SK-N-SH (cell line): ENCODE measurements at regions not wholly inside any gene's neighbourhood (a gene's known extent, or its start where the extent isn't known, plus 50 kb on each side); places are given as distances from the start of the nearest gene placed in this dataset.

Experiments used
- CTCF ChIA-PET: fragments of 300-600, 350-600 bp; formaldehyde crosslinking; extraction: SDS; loops from one replicate; lab custom pipeline; 2021; lab: Yijun Ruan, JAX
- POLR2A ChIA-PET: fragments of 350-600 bp; sonication (Branson Sonifier 250); formaldehyde crosslinking; extraction: SDS; loops from one replicate; lab custom pipeline; 2020; ENCODE audit warnings: antibody characterized with exemption, inconsistent platforms; lab: Yijun Ruan, JAX
- DNase-seq: peaks from one replicate; pipeline ENCODE4 v3.0.0; 2012
- H2AFZ ChIP-seq: fragments of 200-600 bp; sonication (generic); 2 replicates; pipeline ENCODE4 v1.8.1; 2016; ENCODE audit warnings: antibody characterized with exemption, mild to moderate bottlenecking, low read depth
- H3F3A ChIP-seq: fragments of 200-600 bp; sonication (generic); replicated peaks from 2 replicates; pipeline ENCODE3; 2016; ENCODE audit warnings: antibody characterized with exemption, mild to moderate bottlenecking; ENCODE audit not compliant: insufficient read depth
- H3K27ac ChIP-seq, 2 experiments: fragments of 200-500 bp in 1 of 2; fragments of 200-600 bp in 1 of 2; sonication (Bioruptor generic) in 1 of 2; sonication (generic), shearing (Covaris generic) in 1 of 2; 2 replicates each; pipeline versions ENCODE4 v1.5.1 to v1.6.1; 2014 to 2016; ENCODE audit warnings: low read depth in 2 of 2, inconsistent platforms in 1 of 2, low read length in 1 of 2, mild to moderate bottlenecking in 1 of 2, mixed read lengths in 1 of 2
- H3K27me3 ChIP-seq: fragments of 200-600 bp; sonication (generic), shearing (Covaris generic); 2 replicates; pipeline ENCODE4 v1.6.1; 2016; ENCODE audit warnings: mixed run types; ENCODE audit not compliant: insufficient read depth
- H3K36me3 ChIP-seq, 2 experiments: fragments of 200-500 bp in 1 of 2; fragments of 200-600 bp in 1 of 2; sonication (Bioruptor generic) in 1 of 2; sonication (generic) in 1 of 2; replicated peaks in 1 of 2; 2 replicates each; pipeline versions ENCODE3 to v1.5.1; 2014 to 2016; ENCODE audit warnings: low read length in 1 of 2, mild to moderate bottlenecking in 1 of 2; ENCODE audit not compliant: insufficient read depth in 2 of 2, control insufficient read depth in 1 of 2
- H3K4me1 ChIP-seq, 2 experiments: fragments of 200-500 bp in 1 of 2; fragments of 200-600 bp in 1 of 2; sonication (Bioruptor generic) in 1 of 2; sonication (generic), shearing (Covaris generic) in 1 of 2; 2 replicates each; pipeline versions ENCODE4 v1.5.1 to v1.6.1; 2014 to 2016; ENCODE audit warnings: low read depth in 1 of 2, low read length in 1 of 2, mixed run types in 1 of 2; ENCODE audit not compliant: insufficient read depth in 2 of 2, control insufficient read depth in 1 of 2
- H3K4me2 ChIP-seq: fragments of 200-600 bp; sonication (generic), shearing (Covaris generic); 2 replicates; pipeline ENCODE4 v1.6.1; 2017; ENCODE audit warnings: mixed run types
- H3K4me3 ChIP-seq, 2 experiments: fragments of 200-500 bp in 1 of 2; fragments of 200-600 bp in 1 of 2; sonication (Bioruptor generic) in 1 of 2; sonication (generic), shearing (Covaris generic) in 1 of 2; 2 replicates each; pipeline versions ENCODE4 v1.5.1 to v1.8.1; 2014 to 2016; ENCODE audit warnings: low read depth in 2 of 2, inconsistent platforms in 1 of 2, low read length in 1 of 2, mild to moderate bottlenecking in 1 of 2, mixed read lengths in 1 of 2, moderate library complexity in 1 of 2
- H3K79me2 ChIP-seq: fragments of 200-600 bp; sonication (generic); 2 replicates; pipeline ENCODE4 v1.8.1; 2017; ENCODE audit warnings: mild to moderate bottlenecking; ENCODE audit not compliant: insufficient read depth
- H3K9ac ChIP-seq: fragments of 200-600 bp; sonication (generic); 2 replicates; pipeline ENCODE4 v1.6.1; 2017; ENCODE audit warnings: mixed run types
- H3K9me2 ChIP-seq: fragments of 200-600 bp; sonication (generic); 2 replicates; pipeline ENCODE4 v1.6.1; 2017; ENCODE audit warnings: mixed run types
- H3K9me3 ChIP-seq: fragments of 200-600 bp; sonication (generic); 2 replicates; pipeline ENCODE4 v1.6.1; 2017; ENCODE audit warnings: mixed run types, mild to moderate bottlenecking, moderate library complexity
- H4K20me1 ChIP-seq: fragments of 200-600 bp; sonication (generic); 2 replicates; pipeline ENCODE4 v1.6.1; 2017; ENCODE audit warnings: mild to moderate bottlenecking, mixed run types; ENCODE audit not compliant: insufficient read depth
- CHD2 ChIP-seq: fragments of 150-350 bp; IDR thresholded peaks from 2 replicates; pipeline ENCODE4 v1.6.1; 2018; ENCODE audit warnings: low read length; ENCODE audit not compliant: partially characterized antibody
- CTCF ChIP-seq: fragments of 200-600 bp; sonication (generic); IDR thresholded peaks from 2 replicates; pipeline ENCODE4 v1.6.1; 2017; ENCODE audit warnings: antibody characterized with exemption, mild to moderate bottlenecking, moderate library complexity
- ELF1 ChIP-seq: IDR thresholded peaks from 2 replicates; pipeline ENCODE4 v1.4.0; 2012
- EP300 ChIP-seq, 2 experiments: IDR thresholded peaks; 2 replicates each; pipeline versions ENCODE4 v1.4.0 to v1.6.1; 2012; ENCODE audit warnings: borderline replicate concordance in 1 of 2, low read depth in 1 of 2, low read length in 1 of 2
- EZH2phosphoT487 ChIP-seq: fragments of 200-600 bp; sonication (generic); IDR thresholded peaks from 2 replicates; pipeline ENCODE4 v1.6.1; 2017; ENCODE audit warnings: low read depth, mixed run types, mild to moderate bottlenecking, antibody characterized with exemption, moderate library complexity, borderline replicate concordance
- FOSL2 ChIP-seq: IDR thresholded peaks from 2 replicates; pipeline ENCODE4 v1.4.0; 2012; ENCODE audit warnings: low read depth, mild to moderate bottlenecking, moderate library complexity, borderline replicate concordance
- FOXJ3 ChIP-seq: sonication (generic); formaldehyde crosslinking; IDR thresholded peaks from 2 replicates; pipeline ENCODE4 v1.5.1; 2020; ENCODE audit warnings: mild to moderate bottlenecking, missing genetic modification reagents
- MAX ChIP-seq: IDR thresholded peaks from 2 replicates; pipeline ENCODE4 v1.4.0; 2012; ENCODE audit warnings: low read depth
- MXI1 ChIP-seq: IDR thresholded peaks from 2 replicates; pipeline ENCODE4 v1.6.1; 2012; ENCODE audit warnings: mild to moderate bottlenecking, low read depth, low read length, improper control_type of control experiment
- NFIC ChIP-seq: IDR thresholded peaks from 2 replicates; pipeline ENCODE4 v1.4.0; 2012; ENCODE audit warnings: borderline replicate concordance
- PBX3 ChIP-seq: IDR thresholded peaks from 2 replicates; pipeline ENCODE4; 2012
- RAD21 ChIP-seq: IDR thresholded peaks from 2 replicates; pipeline ENCODE4 v1.6.1; 2012; ENCODE audit warnings: mild to moderate bottlenecking, low read length
- RCOR1 ChIP-seq: fragments of 150-350 bp; IDR thresholded peaks from 2 replicates; pipeline ENCODE4 v1.6.1; 2017; ENCODE audit warnings: antibody characterized with exemption, low read length
- RFX5 ChIP-seq: IDR thresholded peaks from 2 replicates; pipeline ENCODE4 v1.6.1; 2012; ENCODE audit warnings: mild to moderate bottlenecking, improper control_type of control experiment, low read length
- RXRA ChIP-seq: IDR thresholded peaks from 2 replicates; pipeline ENCODE4 v1.4.0; 2012; ENCODE audit warnings: low read depth, mild to moderate bottlenecking, borderline replicate concordance
- TAF1 ChIP-seq: IDR thresholded peaks from 2 replicates; pipeline ENCODE4 v1.6.1; 2012; ENCODE audit warnings: low read depth, mild to moderate bottlenecking, low read length, moderate library complexity, borderline replicate concordance
- TCF12 ChIP-seq: IDR thresholded peaks from 2 replicates; pipeline ENCODE4 v1.4.0; 2012
- USF1 ChIP-seq: IDR thresholded peaks from 2 replicates; pipeline ENCODE4 v1.4.0; 2012; ENCODE audit warnings: low read depth, borderline replicate concordance
- WGBS: methylation state at CpG from one replicate; pipeline ENCODE4 v1.1.6; 2017; ENCODE audit warnings: low lambda C conversion rate; 5-methylcytosine and 5-hydroxymethylcytosine counted together

- no peaks in the 10 kb centered on the region for H4K20me1 ChIP-seq
- H3K4me3 ChIP-seq: no peak overlapping the region
- CTCF ChIA-PET: no interaction called here
- no peaks in the 10 kb centered on the region for H3F3A ChIP-seq
- WGBS: 86% methylated on average over 1 of the region's 1 CpG
- no peaks in the 10 kb centered on the region for H3K9me3 ChIP-seq
- no peaks in the 10 kb centered on the region for H3K27me3 ChIP-seq
- TF ChIP-seq CHD2 (no peak), FOSL2 (0 out of 2 replicates have a peak, but pooled peaks have one; percentile 15), EP300 (IDR thresholded peaks at IDR 0.05; ENCODE audit: borderline replicate concordance in 1 of 2, low read depth in 1 of 2, low read length in 1 of 2) (0 out of 4 replicates have a peak, but pooled peaks of 1 of the 2 experiments have one; percentile 7)
- TF ChIP-seq, all 33 proteins: peak for 2
- no peak for DNase-seq
- Histone ChIP-seq H3K27ac (no peak overlapping the region), H3K4me2 (no peak overlapping the region), H3K4me1 (no peaks in the 10 kb centered on the region; a peak in 1 of 4 replicates), H3K9ac (no peak overlapping the region), H3K9me2 (no peaks in the 10 kb centered on the region), H3K36me3 (no peaks in the 10 kb centered on the region), H3K79me2 (no peaks in the 10 kb centered on the region), H2AFZ (no peak overlapping the region)
- POLR2A ChIA-PET: no interaction called here
Observed at GRCh38 chr3:16761571-16761970, 123.2 kb upstream of the PLCL2 start.

- no peaks in the 10 kb centered on the region for H4K20me1 ChIP-seq
- H3K4me1 ChIP-seq: no peaks in the 10 kb centered on the region; a peak in 1 of 4 replicates
- CTCF ChIA-PET: interaction anchor here (1.2 kb wide), 1 partner anchor 42 kb away, joined by 3 read pairs; no protein-coding TSS in a partner anchor
- no peak overlapping the region for H3K4me2 ChIP-seq
- H3K27ac ChIP-seq: no peak overlapping the region
- no peak for DNase-seq
- H3K79me2 ChIP-seq: no peaks in the 10 kb centered on the region
- H3K4me3 ChIP-seq: no peak overlapping the region
- H3K9ac ChIP-seq: no peak overlapping the region
- no peaks in the 10 kb centered on the region for H3K9me2 ChIP-seq
- 78% methylated on average over 1 of the region's 1 CpG for WGBS
- H3K9me3 ChIP-seq: no peaks in the 10 kb centered on the region
- no peaks in the 10 kb centered on the region for H3F3A ChIP-seq
- TF ChIP-seq ELF1 (no peak), MAX (no peak), RAD21 (no peak), EP300 (IDR thresholded peaks at IDR 0.05; ENCODE audit: borderline replicate concordance in 1 of 2, low read depth in 1 of 2, low read length in 1 of 2) (no peak), CHD2 (no peak), NFIC (no peak), RXRA (no peak), TAF1 (no peak), CTCF (no peak), FOXJ3 (CRISPR knock-in tag) (no peak), PBX3 (no peak), RFX5 (no peak), EZH2phosphoT487 (no peak), TCF12 (no peak), USF1 (no peak), RCOR1 (no peak), MXI1 (no peak)
- POLR2A ChIA-PET: no interaction called here
- no peaks in the 10 kb centered on the region for H3K27me3 ChIP-seq
- no peak overlapping the region for H2AFZ ChIP-seq
- no peaks in the 10 kb centered on the region for H3K36me3 ChIP-seq
Observed at GRCh38 chr3:16765661-16766060, 119.1 kb upstream of the PLCL2 start.
